Skeletal muscle tissue (tissue), 3 donors: ENCODE measurements at regions not wholly inside any gene's neighbourhood (a gene's known extent, or its start where the extent isn't known, plus 50 kb on each side); places are given as distances from the start of the nearest gene placed in this dataset.
"Not testable (repeated sequence)": the region's sequence is repeated elsewhere in the genome, so short reads cannot be mapped to it uniquely, and the experiment has no call there.

Experiments used
- H3K27ac ChIP-seq: one replicate; pipeline ENCODE4 v1.7.0; 2013; ENCODE audit warnings: mild to moderate bottlenecking, low read depth, low read length, inconsistent platforms
- H3K27me3 ChIP-seq, 3 donors: one replicate each; pipeline ENCODE4 v1.7.0; 2013; ENCODE audit warnings: low read length in 3 of 3; ENCODE audit not compliant: control insufficient read depth in 3 of 3, insufficient read depth in 3 of 3
- H3K36me3 ChIP-seq, 3 donors: one replicate each; pipeline ENCODE4 v1.7.0; 2013; ENCODE audit warnings: low read length in 3 of 3; ENCODE audit not compliant: control insufficient read depth in 3 of 3, insufficient read depth in 3 of 3
- H3K4me1 ChIP-seq, 3 donors: one replicate each; pipeline ENCODE4 v1.7.0; 2013; ENCODE audit warnings: low read length in 3 of 3, mild to moderate bottlenecking in 3 of 3; ENCODE audit not compliant: control insufficient read depth in 3 of 3, insufficient read depth in 3 of 3
- H3K4me3 ChIP-seq, 3 donors: one replicate each; pipeline ENCODE4 v1.7.0; 2013; ENCODE audit warnings: low read length in 3 of 3
- H3K9ac ChIP-seq, 3 donors: one replicate each; pipeline ENCODE4 v1.7.0; 2013; ENCODE audit warnings: low read length in 3 of 3, mild to moderate bottlenecking in 3 of 3, moderate library complexity in 2 of 3, low read depth in 1 of 3
- H3K9me3 ChIP-seq, 3 donors: one replicate each; pipeline ENCODE4 v1.7.0; 2013; ENCODE audit warnings: low read length in 3 of 3; ENCODE audit not compliant: control insufficient read depth in 3 of 3
- donor health status: Osteomylitis.

GRCh38 chr9:106076711-106077110 is 382.4 kb downstream of the TMEM38B start:
- H3K9ac ChIP-seq = no peak overlapping the region
- H3K36me3 ChIP-seq = no peaks in the 10 kb centered on the region
- H3K9me3 ChIP-seq = no peaks in the 10 kb centered on the region
- H3K4me1 ChIP-seq = no peaks in the 10 kb centered on the region
- no peaks in the 10 kb centered on the region for H3K27me3 ChIP-seq
- H3K27ac ChIP-seq = no peak overlapping the region
- no peak overlapping the region for H3K4me3 ChIP-seq

- Histone ChIP-seq H3K4me3 (no peak overlapping the region), H3K4me1 (no peaks in the 10 kb centered on the region), H3K27me3 (no peaks in the 10 kb centered on the region), H3K9ac (no peak overlapping the region), H3K9me3 (no peaks in the 10 kb centered on the region), H3K36me3 (no peaks in the 10 kb centered on the region), H3K27ac (no peak overlapping the region)
These were observed 383.4 kb downstream of the TMEM38B start for GRCh38 chr9:106077731-106078130.

DNA sequence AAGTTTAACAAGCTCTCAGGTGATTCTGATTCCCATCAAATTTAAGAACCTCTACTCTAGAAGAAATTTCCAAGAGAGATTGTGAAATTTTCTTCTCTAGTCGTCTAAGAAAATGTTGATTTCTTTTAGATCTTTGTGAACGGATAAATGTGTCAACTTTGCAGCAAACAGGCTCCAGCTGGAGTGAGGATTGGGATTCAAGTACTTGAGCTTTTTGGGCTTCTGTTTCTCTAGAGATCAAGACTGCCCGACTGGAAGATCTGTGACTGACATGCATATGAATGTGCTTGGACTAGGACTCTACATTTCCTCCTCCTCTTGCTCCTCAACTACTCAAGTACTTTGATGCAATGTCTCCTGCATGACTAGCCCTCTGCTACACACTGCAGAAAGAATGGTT is 388.3 kb downstream of the TMEM38B start:
- Histone ChIP-seq H3K27ac (no peak overlapping the region), H3K9me3 (no peaks in the 10 kb centered on the region), H3K27me3 (no peaks in the 10 kb centered on the region), H3K4me3 (no peak overlapping the region), H3K36me3 (no peaks in the 10 kb centered on the region), H3K9ac (no peak overlapping the region), H3K4me1 (peaks cover 0 to 7% (median 5%) of the 10 kb centered on the region in 3 donors)

- Histone ChIP-seq H3K4me1 (peaks cover 0 to 7% (median 5%) of the 10 kb centered on the region in 3 donors), H3K27me3 (no peaks in the 10 kb centered on the region), H3K36me3 (no peaks in the 10 kb centered on the region), H3K9ac (no peak overlapping the region), H3K4me3 (no peak overlapping the region), H3K27ac (no peak overlapping the region), H3K9me3 (no peaks in the 10 kb centered on the region)
These were observed 390.4 kb downstream of the TMEM38B start for GRCh38 chr9:106084702-106085101.

- Histone ChIP-seq H3K36me3 (no peaks in the 10 kb centered on the region), H3K9me3 (no peaks in the 10 kb centered on the region), H3K9ac (no peak overlapping the region), H3K4me1 (peaks cover 0 to 7% (median 5%) of the 10 kb centered on the region in 3 donors), H3K4me3 (no peak overlapping the region), H3K27ac (no peak overlapping the region), H3K27me3 (no peaks in the 10 kb centered on the region)
These were observed 391.1 kb downstream of the TMEM38B start for GRCh38 chr9:106085479-106085878.

- no peak overlapping the region for H3K27ac ChIP-seq
- H3K36me3 ChIP-seq = no peaks in the 10 kb centered on the region
- no peaks in the 10 kb centered on the region for H3K27me3 ChIP-seq
- H3K4me3 ChIP-seq = no peak overlapping the region
- H3K4me1 ChIP-seq = no peaks in the 10 kb centered on the region
- no peaks in the 10 kb centered on the region for H3K9me3 ChIP-seq
- no peak overlapping the region for H3K9ac ChIP-seq
These were observed 397.7 kb downstream of the TMEM38B start for GRCh38 chr9:106092083-106092482.

GRCh38 chr9:106102821-106103220 is 408.5 kb downstream of the TMEM38B start:
- Histone ChIP-seq H3K4me3 (no peak overlapping the region), H3K9me3 (no peaks in the 10 kb centered on the region), H3K27me3 (no peaks in the 10 kb centered on the region), H3K9ac (no peak overlapping the region), H3K27ac (no peak overlapping the region), H3K4me1 (no peaks in the 10 kb centered on the region), H3K36me3 (no peaks in the 10 kb centered on the region)

DNA sequence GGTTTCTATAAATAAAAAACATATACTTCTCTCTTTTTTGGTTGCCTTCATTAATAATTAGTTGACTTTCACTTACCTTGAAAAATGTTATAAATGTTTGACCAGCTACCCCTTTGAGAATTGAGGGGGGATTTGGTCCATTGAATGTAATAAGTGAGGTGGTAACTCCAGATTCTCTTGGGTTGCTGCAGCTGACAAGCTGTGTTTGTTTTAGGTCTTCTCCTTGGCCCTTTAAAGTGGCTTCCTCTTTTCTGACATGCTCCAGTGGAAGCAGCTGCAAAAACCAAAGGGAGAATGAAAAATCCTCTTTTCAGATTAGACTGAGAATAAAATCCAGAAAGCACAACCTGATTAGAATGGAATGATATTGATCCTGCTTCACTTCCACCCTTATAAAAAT is 410.5 kb downstream of the TMEM38B start:
- no peak overlapping the region for H3K27ac ChIP-seq
- H3K9me3 ChIP-seq = no peaks in the 10 kb centered on the region
- no peaks in the 10 kb centered on the region for H3K27me3 ChIP-seq
- no peak overlapping the region for H3K9ac ChIP-seq
- no peaks in the 10 kb centered on the region for H3K4me1 ChIP-seq
- no peaks in the 10 kb centered on the region for H3K36me3 ChIP-seq
- H3K4me3 ChIP-seq = no peak overlapping the region

GRCh38 chr9:106106396-106106795 is 412.1 kb downstream of the TMEM38B start:
- no peak overlapping the region for H3K9ac ChIP-seq
- no peaks in the 10 kb centered on the region for H3K9me3 ChIP-seq

DNA sequence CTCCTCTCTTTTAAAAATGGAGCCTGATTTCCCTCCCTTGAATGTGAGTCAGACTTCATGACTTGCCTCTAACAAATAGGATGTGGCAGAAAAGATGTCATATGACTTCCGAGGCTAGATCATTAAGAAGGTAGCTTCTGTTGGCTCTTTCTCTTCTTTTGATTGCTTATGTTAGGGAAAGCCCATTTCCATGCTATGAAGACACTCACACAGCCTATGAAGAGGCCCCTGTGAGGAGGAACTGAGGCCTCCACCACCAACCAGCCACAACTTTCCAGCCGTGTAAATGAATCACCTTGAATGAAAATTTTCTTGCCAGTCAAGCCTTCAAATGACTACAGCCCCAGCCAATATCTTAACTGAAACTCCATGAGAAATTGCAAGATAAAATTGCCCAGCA is 413.4 kb downstream of the TMEM38B start:
- no peak overlapping the region for H3K27ac ChIP-seq
- H3K4me3 ChIP-seq = no peak overlapping the region
- H3K9me3 ChIP-seq = no peaks in the 10 kb centered on the region
- H3K4me1 ChIP-seq = no peaks in the 10 kb centered on the region
- no peaks in the 10 kb centered on the region for H3K27me3 ChIP-seq
- no peaks in the 10 kb centered on the region for H3K36me3 ChIP-seq
- no peak overlapping the region for H3K9ac ChIP-seq

More at GRCh38 chr9:106106396-106106795, 412.1 kb downstream of the TMEM38B start:
- Histone ChIP-seq H3K4me1 (no peaks in the 10 kb centered on the region), H3K27ac (no peak overlapping the region), H3K4me3 (no peak overlapping the region), H3K27me3 (no peaks in the 10 kb centered on the region), H3K36me3 (no peaks in the 10 kb centered on the region)

- not testable (repeated sequence) for H3K4me1 ChIP-seq, H3K27ac ChIP-seq, H3K27me3 ChIP-seq, H3K36me3 ChIP-seq, H3K4me3 ChIP-seq, H3K9ac ChIP-seq, H3K9me3 ChIP-seq
These were observed 415.4 kb downstream of the TMEM38B start for GRCh38 chr9:106109706-106110105.
